NT2/D1 (cell line): ENCODE measurements at regions not wholly inside any gene's neighbourhood (a gene's known extent, or its start where the extent isn't known, plus 50 kb on each side); places are given as distances from the start of the nearest gene placed in this dataset.

Experiments used
- DNase-seq: peaks from one replicate; pipeline ENCODE4 v3.0.0-alpha.2; 2011; ENCODE audit warnings: low read depth, low spot score
- H3K27me3 ChIP-seq: 2 replicates; pipeline ENCODE4 v1.6.0; 2011; ENCODE audit warnings: mild to moderate bottlenecking; ENCODE audit not compliant: insufficient read length, insufficient read depth
- H3K36me3 ChIP-seq: 2 replicates; pipeline ENCODE4 v1.6.1; 2011; ENCODE audit warnings: mild to moderate bottlenecking, low read length, mixed read lengths; ENCODE audit not compliant: insufficient read depth, insufficient read length
- H3K4me1 ChIP-seq: 2 replicates; pipeline ENCODE4 v1.5.1; 2011; ENCODE audit not compliant: insufficient read depth, insufficient read length
- H3K4me3 ChIP-seq: 2 replicates; pipeline ENCODE4 v1.5.1; 2011; ENCODE audit warnings: low read depth; ENCODE audit not compliant: insufficient read length
- H3K9ac ChIP-seq: 2 replicates; pipeline ENCODE4 v1.6.0; 2011; ENCODE audit warnings: low read depth; ENCODE audit not compliant: insufficient read length
- H3K9me3 ChIP-seq: 2 replicates; pipeline ENCODE4 v1.5.1; 2011; ENCODE audit warnings: mild to moderate bottlenecking, low read length; ENCODE audit not compliant: insufficient read depth
- SUZ12 ChIP-seq: IDR thresholded peaks from 2 replicates; pipeline ENCODE4 v1.6.1; 2011; ENCODE audit not compliant: insufficient read length, insufficient read depth; ENCODE audit errors: extremely low read depth
- YY1 ChIP-seq: IDR thresholded peaks from 2 replicates; pipeline ENCODE4 v1.6.1; 2011; ENCODE audit not compliant: insufficient read length, insufficient read depth
- ZNF274 ChIP-seq: IDR thresholded peaks from 2 replicates; pipeline ENCODE4 v1.6.1; 2011; ENCODE audit warnings: mild to moderate bottlenecking, low read depth, low read length

DNA sequence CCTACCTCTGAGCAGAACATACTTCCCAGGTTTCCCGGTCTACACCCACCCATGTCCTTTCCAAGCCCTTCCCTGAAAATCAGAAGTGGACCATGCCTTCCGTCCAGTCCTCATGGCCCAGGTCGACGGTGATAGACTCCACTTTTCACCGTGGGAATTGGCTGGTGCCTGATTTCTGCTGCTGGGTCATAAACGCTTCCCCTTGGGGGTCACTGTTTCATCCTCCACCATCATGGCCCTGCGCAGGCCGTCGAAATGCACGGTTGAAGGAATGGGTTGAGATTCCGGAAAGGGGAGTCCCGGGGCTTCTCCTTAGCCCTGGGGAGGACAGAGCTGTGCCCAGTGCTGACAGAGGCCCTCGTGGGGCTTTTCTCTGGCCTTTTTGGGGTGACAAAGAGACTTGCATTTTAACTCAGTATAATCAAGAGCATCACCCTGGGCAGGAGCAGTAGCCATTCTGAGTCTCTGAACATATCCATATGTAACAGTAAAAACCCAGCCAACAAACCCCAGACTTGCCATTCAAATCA is 75.5 kb downstream of the SOX1 start:
- TF ChIP-seq ZNF274 (no peak), YY1 (no peak), SUZ12 (no peak)
- Histone ChIP-seq H3K9me3 (no peaks in the 10 kb centered on the region), H3K9ac (no peak overlapping the region), H3K4me3 (no peak overlapping the region), H3K4me1 (no peaks in the 10 kb centered on the region), H3K27me3 (no peaks in the 10 kb centered on the region), H3K36me3 (no peaks in the 10 kb centered on the region)
- DNase-seq: no peak

DNA sequence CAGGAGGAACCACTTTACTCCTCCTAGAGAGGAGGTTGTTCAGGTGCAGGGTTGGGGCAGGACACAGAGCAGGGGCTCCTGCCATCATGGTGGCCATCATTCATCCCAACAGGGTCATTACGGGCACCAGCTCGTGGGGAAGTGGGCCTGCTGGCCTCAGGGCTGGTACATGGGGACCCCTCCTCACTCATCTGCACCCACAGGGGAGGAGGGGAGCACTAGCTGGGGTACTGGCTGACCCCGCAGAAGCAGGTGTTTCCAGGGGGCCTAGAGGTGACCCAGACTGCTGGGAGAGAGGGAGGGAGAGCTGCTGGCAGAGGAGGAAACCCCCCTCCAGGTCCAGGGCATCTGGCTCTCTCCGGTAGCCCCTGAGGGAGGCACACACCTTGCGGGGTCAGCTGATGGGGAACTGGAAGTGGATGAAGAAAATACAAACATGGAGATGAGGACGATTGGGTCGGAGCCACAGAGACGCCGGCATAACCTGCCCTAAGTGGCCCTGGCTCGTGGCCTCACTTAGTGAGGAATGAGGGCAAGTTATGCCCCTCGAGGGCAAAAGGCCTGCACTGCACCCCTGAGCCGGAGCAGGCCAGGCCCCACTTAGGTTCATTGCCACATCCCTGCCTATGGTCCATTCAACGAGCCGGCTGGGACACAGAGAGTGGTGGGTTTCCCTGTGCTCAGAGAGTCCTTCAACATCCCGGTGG is 76.2 kb downstream of the SOX1 start:
- Histone ChIP-seq H3K36me3 (no peaks in the 10 kb centered on the region), H3K9me3 (no peaks in the 10 kb centered on the region), H3K9ac (no peak overlapping the region), H3K4me1 (no peaks in the 10 kb centered on the region), H3K27me3 (no peaks in the 10 kb centered on the region), H3K4me3 (no peak overlapping the region)
- DNase-seq: no peak
- TF ChIP-seq SUZ12 (no peak), ZNF274 (no peak), YY1 (no peak)

DNA sequence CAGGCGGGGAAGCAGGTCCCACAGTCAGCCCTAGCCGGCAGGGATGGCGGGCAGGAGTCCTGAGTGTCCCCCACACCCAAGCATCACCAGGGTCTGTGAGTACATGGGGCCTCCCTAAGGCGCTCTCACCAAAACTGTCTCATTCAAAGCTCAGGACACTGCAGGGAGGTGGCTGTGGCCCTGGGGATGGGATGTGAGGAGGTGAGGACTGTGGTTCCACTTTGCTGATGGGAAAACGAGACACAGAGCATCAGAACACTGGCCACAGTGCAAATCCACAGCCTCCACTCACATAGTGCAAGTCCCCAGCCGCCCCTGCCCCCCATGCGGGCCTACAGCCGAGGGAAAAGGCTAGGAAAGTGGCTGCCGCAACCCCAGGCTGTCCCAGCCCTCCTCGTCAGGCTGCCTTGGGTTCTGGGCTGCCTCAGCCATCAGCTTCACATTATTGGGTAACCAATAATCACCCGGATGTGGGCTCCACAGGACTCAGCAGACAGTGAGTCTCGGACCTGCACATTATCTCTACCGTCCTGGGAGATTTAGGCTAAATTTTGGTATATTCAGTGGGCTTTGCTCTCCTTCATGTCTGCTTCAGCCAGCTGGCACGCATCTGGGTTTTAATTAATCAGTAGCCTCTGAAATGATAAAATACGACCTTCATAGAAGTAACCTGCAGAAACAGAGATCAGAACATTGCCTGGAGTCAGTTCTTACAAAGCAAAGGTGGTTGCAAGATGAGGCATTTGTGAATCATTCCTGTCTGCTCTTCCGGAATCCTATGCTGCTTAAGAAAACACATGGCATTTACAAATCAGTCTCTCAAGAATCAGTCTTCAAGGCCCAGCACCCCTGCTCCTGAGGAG is 77.0 kb downstream of the SOX1 start:
- TF ChIP-seq ZNF274: no peak
- TF ChIP-seq SUZ12: no peak
- TF ChIP-seq YY1: no peak
- Histone ChIP-seq H3K4me1 (no peaks in the 10 kb centered on the region), H3K9ac (no peak overlapping the region), H3K27me3 (no peaks in the 10 kb centered on the region), H3K36me3 (no peaks in the 10 kb centered on the region), H3K9me3 (0 out of 2 replicates have a peak, but pooled peaks cover 3% of the 10 kb centered on the region), H3K4me3 (no peak overlapping the region)
- no peak for DNase-seq

DNA sequence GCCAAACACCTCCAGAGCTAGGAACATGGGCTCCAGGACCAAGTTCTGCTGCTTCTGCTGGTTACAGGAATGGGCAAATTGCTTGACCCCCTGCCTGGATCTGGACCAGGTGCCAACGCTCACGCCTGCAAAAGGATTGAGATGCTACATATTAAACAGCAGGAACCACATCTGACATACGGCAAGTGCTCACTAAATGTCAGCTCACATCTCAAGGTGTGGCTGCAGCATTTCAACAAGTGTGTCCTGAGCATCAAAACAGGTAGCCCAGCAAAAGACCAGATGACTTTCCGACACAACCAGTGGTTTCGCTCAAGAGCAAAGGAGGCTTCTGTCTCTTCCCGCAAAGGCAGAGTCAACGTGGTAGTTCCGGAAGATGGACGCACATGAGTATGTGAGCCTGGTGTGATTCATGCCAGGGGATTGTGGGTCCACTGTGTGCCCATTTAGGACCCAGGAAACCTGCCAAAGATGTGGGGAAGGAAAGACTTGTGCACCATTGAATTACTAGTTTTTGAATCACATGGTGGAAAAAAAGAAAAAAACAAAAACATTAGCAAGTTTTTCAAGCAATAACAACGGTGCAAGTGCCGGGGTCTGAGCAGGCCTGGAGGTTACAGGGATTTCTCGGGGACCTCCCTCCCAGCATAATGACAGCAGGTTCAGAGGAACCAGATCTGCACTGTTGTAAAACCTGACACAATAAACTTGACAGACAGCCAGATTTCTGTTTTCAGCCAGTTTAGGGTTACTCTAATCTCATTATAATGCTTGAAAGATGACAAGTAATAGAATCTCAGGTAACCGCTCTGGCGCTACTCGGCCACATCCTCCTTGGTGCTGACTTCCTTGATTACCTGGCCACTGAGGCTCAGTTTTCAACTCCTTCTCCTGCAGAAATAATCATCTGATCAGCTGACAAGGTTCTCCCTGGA is 77.9 kb downstream of the SOX1 start:
- Histone ChIP-seq H3K4me1 (no peaks in the 10 kb centered on the region), H3K27me3 (no peaks in the 10 kb centered on the region)
- no peak for DNase-seq

DNA sequence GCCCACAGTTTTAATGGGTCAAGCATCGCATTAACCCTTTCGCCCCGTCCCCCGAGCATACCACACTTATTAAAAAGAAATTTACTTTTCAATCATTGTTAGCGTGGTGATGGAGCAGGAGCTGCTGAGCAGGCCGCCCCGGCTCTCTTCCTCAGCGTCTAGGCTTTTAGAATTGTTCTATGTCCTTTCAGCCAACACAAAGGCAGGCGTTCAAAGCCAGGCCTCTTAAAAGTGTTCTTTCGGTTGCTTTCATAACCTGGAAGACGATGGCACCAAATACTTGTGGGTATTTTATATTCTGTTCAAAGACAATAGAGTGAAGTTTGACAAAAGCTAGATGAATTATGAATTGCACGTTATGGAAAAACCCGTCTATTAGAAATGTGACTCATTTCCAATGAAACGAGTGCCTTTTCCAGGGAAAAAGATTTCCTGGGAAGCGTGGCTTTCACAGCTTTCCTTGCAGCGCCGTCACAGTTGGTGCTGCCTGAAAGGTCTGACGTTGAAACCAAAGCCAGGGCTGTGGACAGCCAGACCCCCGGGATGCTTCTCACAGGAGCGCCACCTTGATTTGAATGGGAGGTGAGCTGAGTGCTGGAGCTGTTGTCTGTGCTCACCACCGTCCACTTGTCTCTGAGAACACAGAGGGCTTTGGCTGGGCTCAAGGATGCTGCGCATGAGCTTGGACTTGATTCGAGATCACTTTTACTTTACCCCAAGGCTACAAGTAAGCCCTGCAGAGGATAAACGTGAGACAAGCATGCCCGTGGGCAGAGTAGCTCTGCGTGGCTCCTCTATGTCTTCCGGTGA is 78.8 kb downstream of the SOX1 start:
- TF ChIP-seq YY1: no peak
- no peak for TF ChIP-seq SUZ12
- H3K4me1 ChIP-seq: no peaks in the 10 kb centered on the region
- no peak overlapping the region for H3K9ac ChIP-seq
- H3K9me3 ChIP-seq: 0 out of 2 replicates have a peak, but pooled peaks cover 5% of the 10 kb centered on the region
- no peaks in the 10 kb centered on the region for H3K36me3 ChIP-seq
- no peak for DNase-seq
- H3K4me3 ChIP-seq: no peak overlapping the region
- no peaks in the 10 kb centered on the region for H3K27me3 ChIP-seq

More for the DNA sequence above, 77.9 kb downstream of the SOX1 start:
- no peaks in the 10 kb centered on the region for H3K36me3 ChIP-seq
- H3K9ac ChIP-seq: no peak overlapping the region
- H3K4me3 ChIP-seq: no peak overlapping the region
- H3K9me3 ChIP-seq: 0 out of 2 replicates have a peak, but pooled peaks cover 5% of the 10 kb centered on the region
- TF ChIP-seq ZNF274 (no peak), YY1 (no peak), SUZ12 (no peak)

DNA sequence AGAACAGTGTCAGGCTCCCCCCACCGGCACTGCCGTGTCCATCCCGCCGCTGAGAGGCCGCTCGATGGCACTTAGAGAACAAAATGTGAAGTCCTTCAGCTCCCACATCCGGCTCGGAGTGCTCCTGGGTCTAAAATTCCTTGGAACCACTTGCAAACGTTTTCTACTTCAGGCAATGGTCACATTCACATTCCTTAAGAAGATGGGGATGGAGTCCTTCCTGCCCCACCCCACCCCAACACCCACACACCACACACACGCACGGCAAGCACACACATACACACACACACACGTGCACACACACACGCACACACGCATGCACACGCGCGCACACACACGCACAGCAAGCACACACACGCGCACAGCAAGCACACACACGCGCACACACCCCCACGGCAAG is 83.4 kb downstream of the SOX1 start:
- Histone ChIP-seq H3K27me3 (no peaks in the 10 kb centered on the region), H3K36me3 (no peaks in the 10 kb centered on the region), H3K4me3 (no peak overlapping the region), H3K4me1 (no peaks in the 10 kb centered on the region), H3K9me3 (0 out of 2 replicates have a peak, but pooled peaks cover 5% of the 10 kb centered on the region), H3K9ac (no peak overlapping the region)
- DNase-seq: no peak
- TF ChIP-seq YY1 (no peak), SUZ12 (no peak), ZNF274 (no peak)
